Endodermal cell (in vitro differentiated cells): ENCODE measurements at regions not wholly inside any gene's neighbourhood (a gene's known extent, or its start where the extent isn't known, plus 50 kb on each side); places are given as distances from the start of the nearest gene placed in this dataset.

Experiments used
- DNase-seq: peaks from one replicate; pipeline ENCODE4 v3.0.0-alpha.2; 2017
- H3K27ac ChIP-seq: 2 replicates; pipeline ENCODE4 v1.5.1; 2013; ENCODE audit warnings: mild to moderate bottlenecking, low read depth, low read length, moderate library complexity
- H3K27me3 ChIP-seq: 2 replicates; pipeline ENCODE4 v1.6.1; 2013; ENCODE audit warnings: mild to moderate bottlenecking, low read length, moderate library complexity; ENCODE audit not compliant: insufficient read depth, control insufficient read depth, poor library complexity, severe bottlenecking
- H3K36me3 ChIP-seq: 2 replicates; pipeline ENCODE4 v1.7.0; 2013; ENCODE audit warnings: mild to moderate bottlenecking, low read length, moderate library complexity; ENCODE audit not compliant: control insufficient read depth, insufficient read depth
- H3K4me1 ChIP-seq: one replicate; pipeline ENCODE4 v1.7.0; 2013; ENCODE audit warnings: low read length; ENCODE audit not compliant: control insufficient read depth, insufficient read depth
- H3K4me3 ChIP-seq: 2 replicates; pipeline ENCODE4 v1.5.1; 2013; ENCODE audit warnings: mild to moderate bottlenecking, low read length, moderate library complexity
- H3K9ac ChIP-seq: 2 replicates; pipeline ENCODE4 v1.6.1; 2013; ENCODE audit warnings: mild to moderate bottlenecking, low read length, moderate library complexity; ENCODE audit not compliant: poor library complexity, severe bottlenecking; ENCODE audit errors: extremely low read depth
- H3K9me3 ChIP-seq: 2 replicates; pipeline ENCODE4 v1.6.1; 2013; ENCODE audit warnings: mild to moderate bottlenecking, low read length, moderate library complexity; ENCODE audit not compliant: control insufficient read depth
- H3K27ac Mint-ChIP-seq: 2 replicates; pipeline ENCODE4 v1.8.0; 2020; ENCODE audit warnings: mixed read lengths
- H3K27me3 Mint-ChIP-seq: 2 replicates; pipeline ENCODE4 v1.8.0; 2021; ENCODE audit warnings: mild to moderate bottlenecking, mixed read lengths; ENCODE audit not compliant: insufficient read depth
- H3K36me3 Mint-ChIP-seq: 2 replicates; pipeline ENCODE4 v1.8.0; 2020; ENCODE audit warnings: low read depth, mixed read lengths
- H3K4me1 Mint-ChIP-seq: 2 replicates; pipeline ENCODE4 v1.8.0; 2020; ENCODE audit warnings: mixed read lengths
- H3K4me3 Mint-ChIP-seq: 2 replicates; pipeline ENCODE4 v1.8.0; 2020; ENCODE audit warnings: mild to moderate bottlenecking, moderate library complexity, mixed read lengths
- H3K9me3 Mint-ChIP-seq: 2 replicates; pipeline ENCODE4 v1.8.0; 2020; ENCODE audit warnings: mild to moderate bottlenecking, mixed read lengths
- CTCF ChIP-seq: fragments of 200-600 bp; sonication (generic); conservative IDR thresholded peaks from 2 replicates; pipeline ENCODE4 v1.5.0; 2021; ENCODE audit warnings: antibody characterized with exemption, mild to moderate bottlenecking
- WGBS, 2 experiments: methylation state at CpG; one replicate each; pipeline versions ENCODE4 v1.1.5 to v1.1.7; 2013; ENCODE audit warnings: missing lambda C conversion rate in 2 of 2, mixed read lengths in 1 of 2; ENCODE audit not compliant: insufficient coverage in 1 of 2, insufficient read length in 1 of 2; 5-methylcytosine and 5-hydroxymethylcytosine counted together

GRCh38 chr3:124138148-124138547 lies 146.2 kb upstream of the ROPN1 start:
- no peak for TF ChIP-seq CTCF

GRCh38 chr3:124140746-124141145 lies 148.8 kb upstream of the ROPN1 start:
- peaks cover 9% of the 10 kb centered on the region for H3K4me1 Mint-ChIP-seq
- H3K9me3 Mint-ChIP-seq = no peaks in the 10 kb centered on the region
- Histone ChIP-seq H3K9me3 (no peaks in the 10 kb centered on the region), H3K4me1 (peaks cover 9% of the 10 kb centered on the region), H3K27ac (no peak overlapping the region), H3K9ac (no peak overlapping the region), H3K27me3 (no peaks in the 10 kb centered on the region), H3K4me3 (no peak overlapping the region), H3K36me3 (no peaks in the 10 kb centered on the region)
- H3K4me3 Mint-ChIP-seq = no peak overlapping the region
- no peaks in the 10 kb centered on the region for H3K36me3 Mint-ChIP-seq
- no peak for TF ChIP-seq CTCF
- peaks cover 3% of the 10 kb centered on the region for H3K27me3 Mint-ChIP-seq
- 93 to 100% methylated on average over 4 of the region's 4 CpGs for WGBS, 2 experiments
- no peak for DNase-seq
- H3K27ac Mint-ChIP-seq = no peak overlapping the region

More at GRCh38 chr3:124138148-124138547, 146.2 kb upstream of the ROPN1 start:
- no peak overlapping the region for H3K4me3 Mint-ChIP-seq
- H3K9me3 Mint-ChIP-seq = no peaks in the 10 kb centered on the region
- Histone ChIP-seq H3K9ac (no peak overlapping the region), H3K27ac (no peak overlapping the region), H3K9me3 (no peaks in the 10 kb centered on the region), H3K36me3 (no peaks in the 10 kb centered on the region), H3K27me3 (no peaks in the 10 kb centered on the region), H3K4me1 (peaks cover 9% of the 10 kb centered on the region), H3K4me3 (no peak overlapping the region)
- H3K4me1 Mint-ChIP-seq = peaks cover 11% of the 10 kb centered on the region
- no peak overlapping the region for H3K27ac Mint-ChIP-seq
- no peaks in the 10 kb centered on the region for H3K27me3 Mint-ChIP-seq
- no peak for DNase-seq
- no peaks in the 10 kb centered on the region for H3K36me3 Mint-ChIP-seq

GRCh38 chr3:124142389-124142970 lies 150.6 kb upstream of the ROPN1 start:
- WGBS, 2 experiments = 80 to 83% methylated on average over 2 to 5 of the region's 5 CpGs
- no peak for TF ChIP-seq CTCF
- Histone ChIP-seq H3K4me3 (no peak overlapping the region), H3K9ac (no peak overlapping the region), H3K36me3 (no peaks in the 10 kb centered on the region), H3K4me1 (peaks cover 9% of the 10 kb centered on the region), H3K27me3 (no peaks in the 10 kb centered on the region), H3K27ac (no peak overlapping the region), H3K9me3 (no peaks in the 10 kb centered on the region)
- no peaks in the 10 kb centered on the region for H3K9me3 Mint-ChIP-seq
- H3K36me3 Mint-ChIP-seq = no peaks in the 10 kb centered on the region
- no peak for DNase-seq
- H3K4me1 Mint-ChIP-seq = peaks cover 9% of the 10 kb centered on the region
- peaks cover 3% of the 10 kb centered on the region for H3K27me3 Mint-ChIP-seq
- no peak overlapping the region for H3K4me3 Mint-ChIP-seq
- H3K27ac Mint-ChIP-seq = no peak overlapping the region
